ENCODE measurements at regions not wholly inside any gene's neighbourhood (a gene's known extent, or its start where the extent isn't known, plus 50 kb on each side); places are given as distances from the start of the nearest gene placed in this dataset.

- no peak for DNase-seq (ENCODE audit: low read depth in 4 of 4, low spot score in 1 of 4)
Measured at GRCh38 chr1:101153692-101154091, 83.1 kb upstream of the S1PR1 start.

DNA sequence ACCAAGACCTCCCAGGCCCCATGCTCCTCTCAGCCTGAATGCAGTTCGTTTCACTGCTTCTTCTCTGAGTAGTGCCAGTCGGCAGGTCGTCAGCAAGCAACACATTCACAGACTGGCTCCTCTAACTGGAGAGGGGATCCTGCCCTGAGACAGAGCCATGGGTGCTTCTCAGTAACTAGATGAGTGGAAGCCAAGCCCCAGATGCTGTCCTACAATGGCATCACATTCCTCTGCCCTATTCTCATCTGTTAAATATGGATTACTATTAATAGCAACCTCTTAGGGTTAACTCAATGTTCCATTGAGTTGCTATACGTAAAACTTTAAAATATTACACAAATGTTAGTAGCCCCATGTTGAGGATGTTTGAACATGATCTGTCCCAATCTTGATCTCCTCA is 84.2 kb upstream of the S1PR1 start:
- DNase-seq (ENCODE audit: low read depth in 4 of 4, low spot score in 1 of 4) = no peak

GRCh38 chr1:101151286-101151685 is 85.5 kb upstream of the S1PR1 start:
- no peak for DNase-seq (ENCODE audit: low read depth in 4 of 4, low spot score in 1 of 4)

DNA sequence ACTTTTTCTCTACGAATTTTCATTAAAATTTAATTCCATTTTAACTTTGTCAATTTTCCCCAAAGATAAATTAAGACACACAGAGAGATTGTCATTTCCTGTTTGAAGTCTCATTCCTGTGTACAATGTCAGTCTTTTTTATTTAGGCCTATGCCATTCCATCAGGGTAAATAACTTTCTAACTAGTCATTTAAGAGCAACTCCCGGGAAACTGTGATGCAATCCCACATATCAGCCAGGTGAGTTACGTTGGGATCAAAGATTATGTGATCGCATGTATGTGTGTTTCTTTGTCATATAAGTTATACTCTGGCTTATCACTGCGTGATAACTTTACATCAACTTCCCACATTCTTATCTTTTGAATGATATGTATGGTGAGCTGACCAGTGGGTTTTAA is 86.1 kb upstream of the S1PR1 start:
- DNase-seq (ENCODE audit: low read depth in 4 of 4, low spot score in 1 of 4) = no peak

DNA sequence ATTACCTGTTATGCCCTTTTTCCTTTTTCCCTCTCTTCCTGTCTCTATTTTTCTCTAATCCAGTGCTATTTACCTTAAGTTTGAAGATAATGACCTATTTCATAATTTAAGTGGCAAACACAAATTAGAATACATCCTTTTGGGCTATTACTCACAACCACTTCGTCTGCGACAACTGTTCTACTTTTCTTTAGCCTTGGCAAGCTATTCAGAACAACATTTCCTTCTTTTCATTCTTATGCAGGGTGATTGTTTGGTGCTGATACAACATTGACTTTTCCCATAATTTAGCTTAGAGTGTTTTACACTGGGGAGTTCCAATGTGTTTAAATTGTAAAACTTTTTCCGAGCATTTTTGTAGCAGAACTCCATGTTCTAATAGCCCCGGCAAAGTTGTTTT is 86.6 kb upstream of the S1PR1 start:
- no peak for DNase-seq (ENCODE audit: low read depth in 4 of 4, low spot score in 1 of 4)

DNA sequence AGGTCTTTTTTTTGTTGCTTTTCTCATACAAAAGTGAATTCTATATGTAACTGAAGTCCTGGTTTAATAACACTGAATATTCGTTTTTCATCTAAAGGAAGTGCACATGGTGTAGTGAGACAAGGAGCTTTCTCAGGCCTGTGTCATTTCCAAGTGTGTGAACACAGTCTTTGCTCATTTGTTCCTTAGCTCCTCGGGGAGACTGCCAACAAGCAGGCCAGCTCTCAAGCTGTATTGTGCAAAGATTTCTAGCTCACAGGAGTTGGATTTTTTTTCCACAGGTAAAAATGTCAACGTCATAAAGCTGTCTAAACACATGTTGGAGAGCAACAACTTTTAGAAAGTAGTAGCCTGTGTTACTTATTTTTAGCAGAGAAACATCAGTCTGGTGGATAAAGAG is 87.8 kb upstream of the S1PR1 start:
- DNase-seq (ENCODE audit: low read depth in 4 of 4, low spot score in 1 of 4) = no peak

DNA sequence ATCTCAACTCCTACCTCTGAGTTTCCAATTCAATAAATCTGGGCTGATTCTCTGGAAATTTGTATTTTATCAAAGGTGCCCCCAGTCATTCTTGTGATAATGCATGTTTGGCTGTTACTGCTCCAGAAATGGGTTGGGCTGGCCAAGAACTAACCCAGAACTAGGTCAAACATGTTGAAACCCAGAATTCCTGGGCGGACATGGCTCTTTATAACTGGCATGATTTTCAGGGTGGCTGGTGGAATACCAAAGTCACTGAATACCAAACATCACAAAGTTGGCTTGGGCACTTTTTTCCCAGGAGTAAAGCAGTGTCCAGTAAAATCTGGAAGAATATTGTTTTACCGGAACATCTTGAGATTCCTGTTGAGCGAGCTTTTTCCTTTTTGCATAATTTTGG is 89.4 kb upstream of the S1PR1 start:
- no peak for DNase-seq (ENCODE audit: low read depth in 4 of 4, low spot score in 1 of 4)

DNA sequence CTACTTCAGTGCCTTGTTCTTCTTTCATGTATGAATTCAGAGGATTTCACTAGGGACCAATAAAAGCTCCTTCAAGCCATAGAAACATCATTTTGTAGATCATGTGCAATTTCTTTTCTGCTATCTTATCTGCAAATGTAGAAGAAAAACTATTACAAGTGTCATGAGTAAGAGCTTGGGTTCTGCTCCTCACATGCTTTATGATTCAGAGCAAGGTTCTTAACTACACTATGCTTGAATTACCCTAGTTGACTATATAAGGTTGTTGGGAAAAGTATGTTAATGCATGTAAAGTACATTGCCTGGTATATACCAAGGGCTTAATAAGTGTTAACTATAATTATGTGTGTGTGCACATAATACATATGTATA is 91.4 kb upstream of the S1PR1 start:
- no peak for DNase-seq (ENCODE audit: low read depth in 4 of 4, low spot score in 1 of 4)

DNA sequence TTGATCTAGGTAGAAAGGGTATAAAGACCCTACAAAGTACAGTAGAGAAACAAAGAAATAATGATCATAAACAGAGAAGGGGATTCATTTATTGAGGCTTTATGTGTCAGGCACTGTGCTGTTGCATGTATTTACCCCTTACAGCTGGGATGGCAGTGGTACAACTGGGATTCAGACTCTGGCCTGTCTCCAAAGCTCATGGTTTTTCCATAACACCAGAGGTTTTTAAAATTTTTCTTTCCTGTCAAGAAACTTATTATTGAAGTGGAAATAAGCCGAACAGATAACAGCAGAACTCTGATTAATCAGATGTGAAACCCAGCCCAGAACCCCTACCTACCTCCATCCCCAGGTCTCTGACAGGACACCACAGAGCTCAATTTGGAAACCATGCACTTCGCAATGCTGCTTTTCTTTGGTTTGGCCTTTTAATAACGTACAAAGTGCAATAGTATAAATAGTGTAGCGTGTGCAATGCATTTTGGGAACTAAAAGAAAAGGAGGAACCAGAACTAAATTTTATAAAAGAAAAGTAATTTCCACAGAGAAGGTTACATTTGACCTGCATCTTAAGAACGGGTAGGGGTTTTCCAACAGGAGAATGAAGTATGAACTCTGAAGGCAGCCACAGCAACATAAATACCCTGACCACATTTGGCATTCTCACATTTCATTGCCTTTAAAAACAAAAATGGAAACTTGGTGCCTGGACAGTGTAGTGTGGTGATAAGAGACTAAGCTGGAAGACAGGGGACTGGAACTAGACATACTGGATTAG is 92.0 kb upstream of the S1PR1 start:
- no peak for DNase-seq (ENCODE audit: low read depth in 4 of 4, low spot score in 1 of 4)

DNA sequence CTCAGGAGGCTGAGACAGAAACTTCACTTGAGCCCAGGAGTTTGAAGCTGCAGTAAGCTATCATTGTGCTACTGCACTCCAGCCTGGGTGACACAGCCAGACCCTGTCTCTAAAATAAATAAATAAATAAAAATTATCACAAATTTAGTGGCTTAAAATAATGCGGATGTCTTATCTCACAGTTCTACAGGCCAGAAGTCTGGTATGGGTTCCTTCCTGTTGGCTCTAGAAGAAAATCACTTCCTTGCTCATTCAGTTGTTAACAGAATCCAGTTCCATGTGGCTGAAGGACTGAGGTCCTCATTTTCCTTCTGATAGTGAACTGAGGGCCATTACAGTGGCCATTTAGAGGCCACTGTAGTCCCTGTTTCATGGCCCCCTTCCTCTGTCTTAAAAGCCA is 94.6 kb upstream of the S1PR1 start:
- no peak for DNase-seq (ENCODE audit: low read depth in 4 of 4, low spot score in 1 of 4)

DNA sequence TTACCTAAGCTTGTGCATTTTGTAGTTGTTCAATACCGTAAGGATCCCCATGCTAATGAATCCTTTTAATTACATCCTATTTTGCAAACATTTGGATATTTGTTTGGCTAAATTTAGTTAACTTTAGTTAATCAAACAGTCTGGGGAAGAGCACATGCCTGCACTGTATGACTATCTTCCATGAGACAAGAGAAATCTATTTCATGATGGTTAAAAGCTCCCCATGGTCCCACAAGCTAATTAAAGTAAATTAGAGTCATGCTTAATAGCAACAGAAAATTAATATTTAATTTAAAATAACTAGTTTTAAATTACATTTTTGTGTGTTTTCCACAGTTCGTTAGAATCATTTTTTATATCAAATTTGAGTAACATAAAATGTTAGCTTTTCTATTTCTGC is 95.4 kb upstream of the S1PR1 start:
- no peak for DNase-seq (ENCODE audit: low read depth in 4 of 4, low spot score in 1 of 4)

DNA sequence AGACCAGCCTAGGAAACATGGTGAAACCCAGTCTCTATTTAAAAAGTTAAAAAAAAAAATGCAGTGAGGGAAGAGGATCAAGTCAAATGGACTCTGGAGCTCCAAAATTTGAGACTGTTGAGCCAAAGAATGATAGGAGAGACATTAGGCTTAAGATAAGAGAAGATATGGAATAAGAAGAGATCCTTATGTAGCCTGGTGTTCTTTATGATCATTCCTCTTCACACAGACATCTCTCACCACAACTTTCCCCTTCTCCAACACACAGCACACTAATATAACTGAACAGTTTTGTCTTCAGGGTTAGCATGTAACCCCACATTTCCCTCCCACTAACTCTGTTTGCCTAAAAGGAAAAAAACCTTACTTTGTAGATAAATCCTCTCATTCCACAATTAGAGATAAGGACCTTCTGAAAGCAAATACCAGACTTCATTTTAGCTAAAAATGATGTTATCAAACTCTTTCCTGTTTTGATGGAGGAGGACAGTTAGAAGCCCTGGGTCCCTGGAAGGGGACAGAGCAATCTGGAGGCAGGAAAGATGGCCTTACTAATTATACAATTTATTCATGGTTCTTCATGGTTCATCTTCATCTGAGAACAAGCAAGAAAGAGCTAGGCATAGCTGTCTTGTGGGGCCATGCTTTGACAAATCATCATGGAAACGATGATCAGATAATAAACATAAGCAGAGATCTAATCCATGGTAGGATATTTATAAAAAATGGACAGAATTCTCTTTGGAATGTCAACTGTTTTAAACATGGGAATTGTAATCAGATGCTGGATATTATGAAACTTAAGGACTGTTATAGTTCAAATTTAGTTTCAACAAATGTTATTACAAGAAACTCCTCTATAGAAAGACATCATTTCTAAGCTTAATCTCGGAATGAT is 96.7 kb upstream of the S1PR1 start:
- DNase-seq (ENCODE audit: low read depth in 4 of 4, low spot score in 1 of 4) = no peak

DNA sequence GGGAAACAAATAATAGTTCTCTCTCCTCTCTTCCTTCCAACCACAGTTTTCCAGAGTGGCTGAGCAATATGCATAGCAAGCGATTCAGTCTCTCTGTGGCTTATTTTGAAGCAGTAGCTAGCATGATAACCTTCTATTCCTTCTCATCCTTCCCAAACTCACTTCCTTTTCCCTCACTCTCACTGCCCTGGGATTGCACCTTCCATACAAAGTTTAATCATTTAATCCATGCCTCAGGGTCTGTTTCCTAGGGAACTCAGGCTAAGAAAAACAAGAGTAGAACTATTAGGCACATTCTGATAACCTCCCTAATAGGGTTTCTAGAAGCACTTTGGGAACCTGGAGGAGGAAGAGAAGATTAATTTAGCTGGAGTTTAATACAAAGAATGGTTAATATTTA is 97.7 kb upstream of the S1PR1 start:
- DNase-seq (ENCODE audit: low read depth in 4 of 4, low spot score in 1 of 4) = no peak

DNA sequence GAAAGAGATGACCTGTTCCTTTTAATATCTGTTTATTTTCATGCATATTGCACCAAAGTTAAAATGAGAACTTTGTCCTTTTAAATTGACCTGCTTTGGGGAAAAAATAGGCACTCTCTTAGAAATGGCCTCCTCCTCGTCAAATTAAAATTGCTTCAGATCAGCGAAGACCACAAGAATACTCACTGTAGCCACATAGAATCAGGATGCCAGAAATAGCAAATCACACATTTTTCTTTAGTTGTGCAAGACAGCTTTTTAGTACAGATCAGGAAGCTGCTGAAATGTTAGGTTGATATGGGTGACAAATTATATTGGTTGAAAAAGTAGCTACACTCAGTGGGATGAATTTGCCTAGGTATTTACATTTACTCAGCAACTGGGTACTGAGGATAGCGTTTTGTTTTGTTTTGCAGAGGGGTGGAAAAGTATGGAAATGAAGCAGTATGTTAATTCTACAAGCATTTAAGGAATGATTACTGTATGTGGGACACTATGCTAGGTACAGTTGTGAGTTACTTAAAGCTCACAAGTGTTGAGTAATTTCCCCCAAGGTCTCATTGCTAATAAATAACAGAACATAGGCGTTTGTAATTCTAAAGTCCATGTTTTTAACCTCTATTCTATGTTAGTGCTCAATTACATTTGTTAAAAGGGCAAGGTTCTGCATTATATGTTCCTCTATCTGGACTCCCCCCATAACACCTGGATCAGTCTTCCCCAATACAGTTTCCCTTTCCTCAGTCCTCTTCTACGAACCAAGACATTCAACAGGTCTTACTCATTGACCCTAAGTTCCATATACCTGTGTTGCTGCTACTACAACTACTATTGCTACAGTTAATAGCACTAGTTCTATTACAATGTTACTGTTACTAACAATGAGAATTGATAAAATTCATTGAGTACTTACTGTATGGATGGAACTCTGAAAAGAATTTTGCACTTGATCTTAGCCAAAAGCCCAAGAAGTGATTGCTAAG is 99.4 kb upstream of the S1PR1 start:
- DNase-seq (ENCODE audit: low read depth in 4 of 4, low spot score in 1 of 4) = no peak

GRCh38 chr1:101136739-101137138 is 100.1 kb upstream of the S1PR1 start:
- DNase-seq (ENCODE audit: low read depth in 4 of 4, low spot score in 1 of 4) = no peak

GRCh38 chr1:101136271-101136670 is 100.5 kb upstream of the S1PR1 start:
- DNase-seq (ENCODE audit: low read depth in 4 of 4, low spot score in 1 of 4) = no peak

DNA sequence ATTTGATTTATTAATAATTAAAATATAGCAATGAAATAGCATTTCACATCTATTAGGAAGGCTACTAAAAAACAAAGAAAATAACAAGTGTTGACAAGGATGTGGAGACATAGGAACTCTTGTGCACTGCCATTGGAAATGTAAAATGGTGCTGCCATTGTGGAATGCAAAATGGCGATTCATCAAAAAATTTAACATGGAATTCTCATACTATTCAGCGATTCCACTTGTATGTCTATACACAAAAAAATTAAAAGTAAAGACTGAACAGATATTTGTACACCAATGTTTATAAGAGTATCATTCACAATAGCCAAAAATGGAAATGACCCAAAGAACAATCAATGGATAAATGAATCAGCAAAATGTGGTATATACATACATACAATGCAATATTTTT is 101.3 kb upstream of the S1PR1 start:
- no peak for DNase-seq (ENCODE audit: low read depth in 4 of 4, low spot score in 1 of 4)

- DNase-seq (ENCODE audit: low read depth in 4 of 4, low spot score in 1 of 4) = no peak
Measured at GRCh38 chr1:101131239-101131843, 105.5 kb upstream of the S1PR1 start.

GRCh38 chr1:101130673-101131072 is 105.1 kb upstream of the DPH5 start:
- no peak for DNase-seq (ENCODE audit: low read depth in 4 of 4, low spot score in 1 of 4)

DNA sequence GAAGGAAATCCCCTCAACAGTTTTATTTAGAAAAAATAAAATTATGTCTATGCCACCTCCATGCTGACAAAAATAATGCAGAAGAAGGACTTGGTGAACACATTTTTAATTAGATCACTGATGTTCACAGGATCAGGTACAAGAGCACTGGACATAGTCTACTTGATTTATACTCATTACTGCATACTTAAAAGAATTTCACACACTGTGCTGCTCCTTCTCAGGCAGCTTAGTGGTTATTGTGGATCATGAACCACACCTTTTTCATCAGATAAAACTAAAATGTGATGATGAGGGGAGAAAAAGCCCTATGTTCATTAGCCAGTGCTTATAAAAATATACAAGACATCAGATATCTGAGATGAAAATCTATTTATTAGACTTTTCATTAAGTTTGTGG is 103.3 kb upstream of the DPH5 start:
- no peak for DNase-seq (ENCODE audit: low read depth in 4 of 4, low spot score in 1 of 4)

- no peak for DNase-seq (ENCODE audit: low read depth in 4 of 4, low spot score in 1 of 4)
Measured at GRCh38 chr1:101128211-101128727, 102.7 kb upstream of the DPH5 start.
